HS-5 (cell line): ENCODE measurements at regions not wholly inside any gene's neighbourhood (a gene's known extent, or its start where the extent isn't known, plus 50 kb on each side); places are given as distances from the start of the nearest gene placed in this dataset.
A peak's percentile ranks its signal among the peaks of the same experiment; 100 is the strongest.

ENCODE experiments used
- DNase-seq: peaks from one replicate; pipeline ENCODE4 v3.0.0-alpha.2; 2012; ENCODE audit warnings: low read depth

DNA sequence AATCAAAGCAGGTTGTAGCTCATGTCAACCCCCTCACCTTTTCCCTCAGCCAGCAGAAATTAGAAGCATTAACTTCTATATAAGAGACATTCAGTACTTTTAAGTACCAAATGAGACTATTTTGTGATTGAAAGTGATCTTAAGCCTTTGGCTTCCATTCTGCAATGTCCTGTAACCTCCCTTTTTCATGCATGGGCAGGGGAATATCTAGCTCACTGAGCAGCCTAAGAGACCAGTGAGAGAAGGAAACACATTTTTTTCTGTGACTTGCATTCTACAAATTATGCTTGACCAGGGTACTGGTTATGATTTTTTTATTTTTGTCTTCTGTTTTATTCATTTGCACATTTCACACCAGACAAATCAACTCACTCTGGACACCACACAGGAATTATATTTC lies 369.6 kb downstream of the KCTD12 start:
- no peak for DNase-seq

DNA sequence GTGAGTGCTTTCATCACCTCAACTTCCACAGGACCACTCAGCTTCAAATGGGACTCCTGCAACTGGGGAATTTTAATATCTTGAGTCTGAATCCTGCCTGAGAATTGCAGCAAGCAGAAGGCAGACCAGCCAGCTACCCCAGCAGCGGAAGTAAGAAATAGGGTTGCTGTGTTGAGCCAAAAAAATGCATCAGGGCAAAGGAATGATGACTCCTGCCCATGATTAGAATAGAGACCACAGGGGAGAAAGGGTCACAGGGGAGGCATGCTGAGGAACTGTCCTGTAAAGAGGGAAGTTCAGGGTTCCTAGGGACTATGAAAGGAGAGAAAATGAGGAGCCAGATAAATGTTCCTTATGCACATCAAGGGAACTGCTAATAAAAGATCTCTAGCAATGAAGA lies 370.2 kb downstream of the KCTD12 start:
- peak; percentile 61 for DNase-seq

DNA sequence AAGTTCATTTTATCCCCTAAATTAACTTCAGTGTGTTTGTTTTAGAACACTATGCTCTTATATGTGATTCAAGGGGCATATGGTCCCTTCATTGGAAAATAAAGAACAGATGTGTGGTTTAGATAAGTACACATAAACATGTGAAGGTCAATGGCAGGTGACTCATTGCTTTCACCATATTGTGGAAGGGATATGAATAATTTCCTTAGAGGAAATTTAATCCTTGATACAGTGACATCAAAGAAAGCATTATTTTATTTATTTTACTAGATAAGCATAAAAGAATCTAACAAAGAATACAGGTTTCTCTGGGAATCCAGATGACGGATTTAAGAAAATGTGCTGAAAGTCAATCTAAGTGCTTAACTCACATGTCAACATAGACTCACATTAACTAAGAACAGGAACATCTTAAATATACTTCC lies 373.5 kb downstream of the KCTD12 start:
- DNase-seq = peak; percentile 67

- DNase-seq = no peak
Measured at GRCh38 chr13:76505437-76505836, 380.8 kb downstream of the KCTD12 start.

- no peak for DNase-seq
Measured at GRCh38 chr13:76503766-76504165, 382.4 kb downstream of the KCTD12 start.

DNA sequence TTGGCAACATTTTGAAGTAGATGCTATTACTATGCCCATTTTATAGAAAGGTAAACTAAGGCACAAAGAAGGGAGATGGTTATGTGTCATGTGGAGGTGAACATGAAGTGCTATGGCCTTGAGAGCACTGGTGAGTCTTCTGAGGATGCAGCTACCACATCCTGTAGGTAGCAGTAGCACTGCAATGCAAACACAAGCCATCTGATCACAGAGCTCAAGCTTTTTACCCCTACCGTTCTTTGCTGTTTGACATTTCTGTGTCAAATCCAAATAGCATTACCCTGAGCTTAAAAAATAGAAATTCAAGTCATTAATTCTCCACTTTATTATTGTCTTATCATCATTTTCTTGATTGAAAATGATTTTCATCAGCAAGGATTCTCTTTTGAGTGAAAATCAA lies 382.9 kb downstream of the KCTD12 start:
- DNase-seq = no peak

DNA sequence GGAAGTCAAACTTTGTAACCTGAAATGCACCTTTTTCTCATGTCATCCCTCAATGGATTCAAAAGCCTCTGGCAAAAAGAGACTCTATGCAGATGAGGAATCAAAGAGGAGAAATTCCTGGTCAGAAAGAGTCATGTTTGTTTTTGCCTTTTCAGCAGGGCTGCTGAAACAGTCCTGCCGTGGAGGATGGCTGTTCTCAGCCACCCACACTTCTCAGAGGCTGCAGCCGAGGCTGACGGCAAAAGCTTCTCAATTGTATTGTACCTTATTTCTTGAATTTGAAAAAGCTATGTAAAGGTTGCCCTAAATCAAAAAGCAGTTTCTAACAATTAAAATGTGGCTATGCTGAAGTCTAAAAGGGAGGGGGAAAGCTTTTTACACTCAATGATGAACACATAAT lies 385.3 kb downstream of the KCTD12 start:
- no peak for DNase-seq

GRCh38 chr13:76499891-76500290 lies 386.3 kb downstream of the KCTD12 start:
- no peak for DNase-seq

GRCh38 chr13:76489274-76489673 lies 396.9 kb downstream of the KCTD12 start:
- no peak for DNase-seq

- no peak for DNase-seq
Measured at GRCh38 chr13:76481738-76482137, 404.5 kb downstream of the KCTD12 start.

DNA sequence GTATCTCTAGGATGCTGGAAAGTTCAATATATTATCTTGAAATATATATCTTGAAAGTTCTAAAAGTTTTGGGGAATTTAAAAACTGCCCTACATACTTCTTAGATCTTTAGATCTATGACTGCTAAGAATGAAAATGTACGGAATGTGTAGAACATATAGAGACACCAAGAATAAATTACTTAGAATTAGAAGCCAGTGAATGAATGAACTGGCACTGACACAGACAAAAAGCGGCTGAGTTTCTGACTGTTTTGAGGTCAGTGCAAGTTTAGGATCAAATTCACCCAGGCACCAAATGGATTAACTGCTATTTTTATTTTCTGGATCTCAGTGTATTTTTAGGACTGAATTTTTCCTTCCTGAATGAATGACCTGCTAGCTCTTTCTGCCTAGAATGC lies 411.2 kb downstream of the KCTD12 start:
- no peak for DNase-seq

DNA sequence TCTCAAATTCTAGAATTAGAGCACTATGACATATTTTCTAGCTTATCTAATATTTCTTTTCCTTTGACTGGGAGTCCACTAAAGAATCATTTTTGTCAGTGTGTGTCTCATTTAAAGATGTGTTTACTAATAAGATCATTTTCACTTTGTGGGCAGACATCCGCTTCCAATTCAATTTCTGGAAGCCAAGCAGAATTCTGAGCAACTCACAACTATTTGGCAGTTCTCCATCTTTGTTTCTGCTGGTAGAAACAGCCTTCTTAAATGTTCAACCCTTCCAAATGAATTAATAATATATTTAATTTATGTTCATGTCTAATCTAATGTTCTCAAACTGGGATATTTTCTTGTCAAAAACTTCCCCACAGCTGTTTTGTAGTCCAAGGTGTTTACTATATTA lies 411.8 kb downstream of the KCTD12 start:
- no peak for DNase-seq

DNA sequence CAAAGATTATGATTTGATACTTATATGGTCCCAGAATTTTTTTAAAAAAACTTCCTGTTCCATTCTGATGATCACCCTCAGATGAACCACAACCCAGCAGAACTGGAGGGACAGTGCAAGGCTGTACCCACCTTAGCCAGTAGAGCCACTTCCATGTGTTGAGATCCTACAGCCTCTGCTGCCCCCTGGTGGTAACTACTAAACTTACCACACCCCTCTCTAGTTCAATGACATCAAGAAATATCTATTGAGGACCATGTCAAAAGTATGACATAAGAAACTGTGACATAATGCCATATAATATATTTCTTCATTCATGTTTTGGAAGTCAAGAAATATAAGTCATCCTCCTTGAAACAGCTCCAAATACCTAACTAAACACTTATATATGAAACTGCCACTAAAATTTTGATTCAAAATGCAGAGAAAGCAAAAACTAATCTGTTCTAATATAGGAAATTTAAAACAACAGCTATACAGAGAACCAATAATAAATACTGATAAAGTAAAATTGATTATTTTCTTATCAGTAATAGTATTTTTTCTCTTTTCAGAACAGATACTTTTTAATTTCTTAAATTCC lies 412.6 kb downstream of the KCTD12 start:
- peak; percentile 31 for DNase-seq

DNA sequence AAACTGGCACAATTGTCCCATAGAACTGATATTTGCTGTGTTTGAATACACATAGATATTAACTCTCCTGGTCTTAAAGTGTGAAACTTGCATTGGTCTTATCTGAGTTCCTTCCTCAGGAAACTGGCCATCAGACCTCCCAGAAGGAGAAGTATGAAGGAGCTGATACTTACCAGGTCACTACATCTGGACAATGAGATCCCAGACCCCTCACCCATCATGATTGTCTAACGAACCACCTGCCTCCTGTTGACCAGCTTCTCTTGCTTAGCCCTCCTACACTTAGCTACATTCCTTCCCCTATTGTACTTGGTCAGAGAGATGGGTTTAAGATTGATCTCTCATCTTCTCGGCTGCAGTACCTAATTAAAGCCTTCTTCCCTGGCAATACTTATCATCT lies 413.3 kb downstream of the KCTD12 start:
- no peak for DNase-seq

- no peak for DNase-seq
Measured at GRCh38 chr13:76471486-76471885, 414.7 kb downstream of the KCTD12 start.

DNA sequence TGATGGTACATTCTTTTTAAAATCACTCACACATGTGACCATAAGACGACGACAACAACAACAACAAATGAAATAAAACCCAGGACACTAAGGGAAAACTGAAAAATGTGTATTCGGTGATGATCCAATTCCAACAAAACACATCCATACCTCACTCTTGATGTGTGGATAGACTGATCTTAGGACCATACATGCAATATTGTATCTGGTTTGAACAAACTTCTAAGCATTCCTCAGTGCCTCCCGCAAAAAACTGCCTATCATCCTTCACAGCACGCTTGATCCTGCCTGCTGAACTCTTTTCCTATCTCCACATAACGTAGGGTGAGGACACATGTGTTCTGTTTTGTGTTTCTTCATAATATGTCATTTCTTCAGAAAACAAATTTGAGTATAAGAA lies 415.2 kb downstream of the KCTD12 start:
- DNase-seq = no peak

DNA sequence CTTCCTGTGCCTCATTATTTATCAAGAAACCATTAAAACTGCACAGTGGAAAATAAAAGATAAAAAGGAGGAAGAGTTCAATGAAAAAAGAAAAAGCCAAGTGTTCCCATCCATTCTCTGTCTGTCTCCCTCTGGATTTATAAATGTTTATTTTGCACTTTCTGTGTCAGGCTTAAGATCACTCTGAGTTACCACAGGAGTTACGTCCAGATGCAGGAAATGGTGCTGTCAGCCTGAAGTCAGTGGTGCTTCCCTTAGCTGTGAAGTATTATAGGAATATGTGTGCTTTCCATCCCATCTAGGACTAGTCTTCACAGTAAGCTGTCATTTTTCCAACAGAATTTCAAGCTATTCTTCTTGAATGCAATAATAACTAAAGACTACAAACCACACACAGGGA lies 420.2 kb downstream of the KCTD12 start:
- no peak for DNase-seq

DNA sequence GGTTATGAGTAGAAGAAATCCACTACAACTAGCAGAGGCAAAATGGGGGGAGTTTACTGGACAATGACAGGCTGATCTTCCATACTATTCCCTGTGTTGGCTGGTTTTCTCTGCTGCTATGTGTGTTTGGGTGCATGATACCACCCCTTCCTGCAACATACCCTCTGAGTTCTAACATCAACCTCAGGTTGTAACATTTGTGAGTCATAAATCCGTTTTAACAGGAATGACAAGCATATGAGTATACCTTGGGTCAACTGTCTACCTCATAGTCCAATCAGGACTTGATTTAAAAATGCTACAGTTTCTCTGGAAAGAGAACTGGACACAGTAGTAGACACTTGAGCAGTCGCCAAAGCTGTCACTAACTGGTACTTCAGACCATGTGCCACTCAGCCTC lies 422.9 kb downstream of the KCTD12 start:
- no peak for DNase-seq

DNA sequence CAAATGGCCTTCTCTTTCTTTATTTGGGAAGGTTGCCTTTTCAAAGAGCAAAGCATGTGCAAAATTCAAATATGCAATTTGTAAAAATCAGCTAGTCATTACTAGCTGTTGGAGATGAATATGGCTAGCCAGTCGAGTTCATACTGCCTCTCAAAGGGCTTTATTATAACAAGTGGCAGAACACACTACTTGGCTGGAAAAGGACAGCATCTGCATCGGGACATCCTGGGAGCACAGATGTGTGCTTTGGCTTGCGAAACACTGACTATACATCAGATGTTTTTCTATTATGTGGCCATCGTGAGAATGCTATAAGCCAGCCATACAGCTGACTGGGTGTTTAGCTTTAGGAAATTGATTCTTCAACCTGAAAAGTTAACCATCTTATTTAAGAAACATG lies 424.2 kb downstream of the KCTD12 start:
- DNase-seq = no peak

DNA sequence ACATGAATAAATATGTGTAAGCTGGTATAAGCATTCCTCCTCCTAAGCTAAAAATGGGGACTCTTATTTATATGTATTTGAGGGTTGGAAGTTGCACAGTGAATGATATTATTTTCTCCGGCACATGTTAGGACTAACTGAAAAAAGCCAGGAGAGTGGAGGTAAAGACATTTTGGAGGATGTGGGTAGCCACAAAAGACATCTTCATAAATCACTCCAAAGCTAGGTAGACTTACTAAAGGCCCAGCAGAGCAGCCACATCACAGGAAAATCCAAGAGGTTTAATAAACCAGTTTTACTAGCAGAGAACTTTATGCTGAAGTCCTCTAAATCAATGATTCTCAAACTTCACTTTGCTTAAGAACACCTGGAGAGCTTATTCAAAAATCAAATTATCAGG lies 424.7 kb downstream of the KCTD12 start:
- DNase-seq = no peak

DNA sequence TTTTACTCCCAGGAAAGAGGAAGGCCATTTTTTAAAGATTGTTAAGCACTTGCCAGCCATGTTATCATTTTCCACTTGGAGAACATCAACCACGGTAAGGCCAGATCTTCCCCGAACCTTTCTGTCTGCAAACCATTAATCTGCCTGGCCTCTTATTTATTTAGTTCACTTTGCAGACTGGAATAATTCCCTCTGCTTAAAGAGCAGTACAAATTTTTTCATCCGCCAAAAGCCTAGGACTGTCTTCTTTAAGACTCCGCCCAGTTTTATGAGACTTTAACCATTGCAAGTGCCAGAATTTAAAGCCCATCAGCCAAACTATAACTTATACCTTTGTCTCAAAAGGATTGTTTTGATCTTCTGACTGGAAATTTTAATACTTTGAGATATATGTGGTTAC lies 426.3 kb downstream of the KCTD12 start:
- DNase-seq = no peak

DNA sequence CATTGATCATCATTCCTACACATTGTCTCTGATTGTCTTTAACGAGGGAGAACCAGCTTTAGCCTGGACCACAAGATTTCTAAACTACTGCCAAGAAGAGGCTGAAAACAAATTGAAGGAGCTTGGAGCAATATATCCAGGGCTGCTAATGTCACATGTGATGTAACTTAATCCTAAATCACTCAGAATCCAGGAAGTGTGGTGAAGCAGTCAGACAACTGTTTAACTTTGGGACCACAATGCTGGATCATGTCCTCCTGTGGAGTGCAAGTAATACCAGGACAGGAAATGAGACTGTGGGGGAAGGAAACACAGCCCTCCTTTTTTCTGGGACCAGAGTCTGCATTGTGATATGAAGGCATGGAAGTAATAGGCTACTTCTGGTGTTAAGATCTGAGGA lies 430.2 kb downstream of the KCTD12 start:
- no peak for DNase-seq

DNA sequence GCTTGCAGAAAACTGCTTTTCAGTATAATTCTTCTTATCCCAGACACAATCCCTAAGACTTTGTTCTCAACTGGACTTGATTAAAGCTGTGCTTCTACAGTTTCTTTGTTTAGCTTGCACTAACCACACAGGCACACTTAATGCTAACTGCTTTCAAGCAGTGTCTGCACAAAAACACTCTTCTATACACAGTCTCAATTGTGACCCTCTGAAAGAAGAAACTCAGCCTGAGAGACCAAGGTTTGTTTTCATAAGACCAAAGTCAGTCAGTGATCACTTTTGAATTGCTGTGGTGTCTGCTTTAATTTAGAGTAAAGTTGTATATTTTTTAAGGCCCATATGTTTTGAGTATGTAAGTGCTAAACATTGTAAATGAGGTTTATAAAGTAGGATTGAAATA lies 431.2 kb downstream of the KCTD12 start:
- DNase-seq = no peak

GRCh38 chr13:76449716-76450115 lies 436.5 kb downstream of the KCTD12 start:
- DNase-seq = no peak

DNA sequence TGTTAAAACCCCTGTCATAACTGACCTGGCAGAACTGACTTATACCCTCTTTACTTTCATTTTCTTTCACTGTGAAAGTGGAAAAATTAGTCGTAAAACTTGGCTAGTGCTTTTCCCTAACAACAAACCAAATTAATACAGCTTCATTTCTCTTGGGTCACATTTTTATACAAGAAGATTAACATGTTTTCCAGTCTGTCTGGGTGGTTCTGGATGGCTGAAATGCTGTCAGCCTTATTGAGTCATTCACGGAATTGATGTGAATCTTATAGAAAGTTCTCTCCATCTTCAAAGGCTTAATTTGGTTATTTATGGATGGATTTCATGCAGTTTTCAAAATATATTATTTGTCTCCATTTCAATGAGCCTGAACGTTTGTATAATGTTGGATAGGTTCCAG lies 440.0 kb downstream of the KCTD12 start:
- no peak for DNase-seq
